Heart left ventricle (tissue), 13 donors: ENCODE measurements at regions not wholly inside any gene's neighbourhood (a gene's known extent, or its start where the extent isn't known, plus 50 kb on each side); places are given as distances from the start of the nearest gene placed in this dataset.

Experiments used
- CTCF ChIP-seq, 12 donors: fragments of 200-600 bp; sonication (generic) in 4 of 12; IDR thresholded peaks; one replicate each; pipeline versions ENCODE4 v1.5.0 to v1.8.0; 2018 to 2022; ENCODE audit warnings: antibody characterized with exemption in 12 of 12, mild to moderate bottlenecking in 5 of 12
- POLR2A ChIP-seq, 2 donors: fragments of 450-650 bp; IDR thresholded peaks; one replicate each; pipeline ENCODE4 v1.6.1; 2017; ENCODE audit warnings: antibody characterized with exemption in 2 of 2, mild to moderate bottlenecking in 2 of 2, moderate library complexity in 2 of 2
- donor health status: ischemic (EF 13 %, LVEDD 7.1; RV severe dilation, severe dysfunction).
- donor health status: DM: no; HTN: yes; CAD: no.
- donor health status: DM: no; HTN: no; CAD: no.
- donor health status: ischemic (EF 25% LVEDD 6.9; RV normal size, moderate dysfunction).
- donor health status: ischemic (EF 25% LVEDD 5.7; RV mildly dilated, moderate dysfunction).
- donor health status: ischemic (EF 35%, LVEDD 5.7; RV mildly dilated, moderate dysfunction).
- donor health status: nonischemic (EF 11% LVEDD 7.7; RV severe dilation, severe dysfunction).
- donor health status: DM: yes; HTN: yes; CAD: no.
- donor health status: PGD.
- donor health status: ischemic (EF 29% LVEDD 5.4; RV normal size, mild dysfunction).
- donor health status: nonischemic (EF 23%, LVEDD 6.1; RV moderate dilation, normal function).

GRCh38 chr6:167555836-167556235, 230.9 kb downstream of the TTLL2 start:
- no peak for TF ChIP-seq POLR2A (IDR thresholded peaks at IDR 0.05)
- no peak for TF ChIP-seq CTCF (IDR thresholded peaks at IDR 0.05)
